ENCODE measurements at regions not wholly inside any gene's neighbourhood (a gene's known extent, or its start where the extent isn't known, plus 50 kb on each side); places are given as distances from the start of the nearest gene placed in this dataset.

DNA sequence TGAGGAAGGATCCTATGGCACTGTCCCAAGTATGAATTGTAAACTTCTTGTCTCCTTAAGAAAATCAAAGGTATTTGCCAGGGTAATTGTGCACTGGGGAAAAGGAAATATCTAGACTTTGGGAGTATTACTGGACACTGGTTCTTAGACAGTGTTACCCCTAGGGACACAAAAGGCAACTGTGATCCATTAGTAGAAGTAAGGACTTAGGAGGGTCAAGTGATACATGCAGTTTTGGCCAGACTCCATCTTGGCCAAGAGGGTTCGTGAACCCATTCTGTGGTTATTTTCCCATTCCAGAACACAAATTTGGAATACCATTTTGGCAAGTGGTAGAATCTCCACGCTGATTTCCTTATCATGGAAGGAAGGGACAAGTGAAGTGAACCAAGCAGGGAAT is 98.1 kb downstream of the TM2D1 start:
- Histone ChIP-seq H3K27me3 (ENCODE audit: insufficient read depth) (no peaks in the 10 kb centered on the region), H3K9me3 (no peaks in the 10 kb centered on the region), H3K36me3 (replicated peaks in 1 of 2; ENCODE audit: control insufficient read depth in 1 of 2, insufficient read depth in 2 of 2, low read length in 1 of 2) (no peaks in the 10 kb centered on the region), H2AFZ (ENCODE audit: low read depth) (no peak overlapping the region), H3K9me2 (no peaks in the 10 kb centered on the region), H3F3A (replicated peaks; ENCODE audit: insufficient read depth) (no peaks in the 10 kb centered on the region), H3K4me3 (ENCODE audit: low read depth in 2 of 2, low read length in 1 of 2) (no peak overlapping the region), H3K4me2 (no peak overlapping the region), H4K20me1 (ENCODE audit: insufficient read depth) (no peaks in the 10 kb centered on the region), H3K4me1 (ENCODE audit: control insufficient read depth in 1 of 2, insufficient read depth in 2 of 2, low read depth in 1 of 2, low read length in 1 of 2) (no peaks in the 10 kb centered on the region), H3K9ac (no peak overlapping the region), H3K79me2 (ENCODE audit: insufficient read depth) (no peaks in the 10 kb centered on the region), H3K27ac (ENCODE audit: low read depth in 2 of 2, low read length in 1 of 2) (no peak overlapping the region)
- DNase-seq, result no peak
- TF ChIP-seq USF2 (IDR thresholded peaks at IDR 0.05; ENCODE audit: borderline replicate concordance, low read depth, low read length) (no peak), MEF2A (IDR thresholded peaks at IDR 0.05; ENCODE audit: borderline replicate concordance, low read depth) (no peak), TAF1 (IDR thresholded peaks at IDR 0.05; ENCODE audit: borderline replicate concordance, low read depth, low read length) (no peak), GATA2 (CRISPR knock-in tag; IDR thresholded peaks at IDR 0.05) (no peak), ELF1 (IDR thresholded peaks at IDR 0.05) (no peak), TEAD4 (IDR thresholded peaks at IDR 0.05; ENCODE audit: borderline replicate concordance, insufficient read depth) (no peak), TCF12 (IDR thresholded peaks at IDR 0.05) (no peak), RXRA (IDR thresholded peaks at IDR 0.05; ENCODE audit: borderline replicate concordance, low read depth) (no peak), EP300 (IDR thresholded peaks at IDR 0.05; ENCODE audit: borderline replicate concordance in 1 of 2, low read depth in 1 of 2, low read length in 1 of 2) (no peak), NRF1 (IDR thresholded peaks at IDR 0.05; ENCODE audit: low read depth, low read length) (no peak), USF1 (IDR thresholded peaks at IDR 0.05; ENCODE audit: borderline replicate concordance, low read depth) (no peak)
- TF ChIP-seq, protein P1, sequence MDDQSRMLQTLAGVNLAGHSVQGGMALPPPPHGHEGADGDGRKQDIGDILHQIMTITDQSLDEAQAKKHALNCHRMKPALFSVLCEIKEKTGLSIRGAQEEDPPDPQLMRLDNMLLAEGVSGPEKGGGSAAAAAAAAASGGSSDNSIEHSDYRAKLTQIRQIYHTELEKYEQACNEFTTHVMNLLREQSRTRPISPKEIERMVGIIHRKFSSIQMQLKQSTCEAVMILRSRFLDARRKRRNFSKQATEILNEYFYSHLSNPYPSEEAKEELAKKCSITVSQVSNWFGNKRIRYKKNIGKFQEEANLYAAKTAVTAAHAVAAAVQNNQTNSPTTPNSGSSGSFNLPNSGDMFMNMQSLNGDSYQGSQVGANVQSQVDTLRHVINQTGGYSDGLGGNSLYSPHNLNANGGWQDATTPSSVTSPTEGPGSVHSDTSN (IDR thresholded peaks at IDR 0.05), result no peak
- CTCF ChIA-PET, result no interaction called here
- POLR2A ChIA-PET, result no interaction called here
- 57% methylated on average over 1 of the region's 2 CpGs for whole genome bisulfite sequencing (ENCODE audit: low lambda C conversion rate)

DNA sequence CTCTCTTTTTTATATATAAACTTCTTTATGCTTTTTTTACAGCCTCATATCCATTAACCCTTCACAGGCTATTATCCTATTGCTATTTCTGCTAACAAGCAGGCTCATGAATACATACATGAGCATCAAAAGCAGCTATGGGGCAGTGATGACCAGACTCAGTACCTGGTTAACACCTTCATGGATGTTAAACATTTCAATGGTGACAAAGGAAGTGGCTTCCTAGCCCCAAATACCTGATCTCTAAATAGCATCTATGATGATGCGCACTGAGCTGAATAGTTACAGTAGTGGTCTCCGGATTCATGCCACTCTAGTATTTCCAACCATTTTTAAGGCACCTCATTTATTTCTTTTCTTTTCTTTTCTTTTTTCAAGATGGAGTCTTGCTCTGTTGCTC is 101.1 kb downstream of the TM2D1 start:
- no peaks in the 10 kb centered on the region for H3K9me3 ChIP-seq
- no peaks in the 10 kb centered on the region for H3F3A ChIP-seq (replicated peaks; ENCODE audit: insufficient read depth)
- 90% methylated on average over 2 of the region's 2 CpGs for WGBS (ENCODE audit: low lambda C conversion rate)
- H2AFZ ChIP-seq (ENCODE audit: low read depth), result no peak overlapping the region
- no peaks in the 10 kb centered on the region for H3K79me2 ChIP-seq (ENCODE audit: insufficient read depth)
- CTCF ChIA-PET, result no interaction called here
- H3K9me2 ChIP-seq, result no peaks in the 10 kb centered on the region
- H3K36me3 ChIP-seq (replicated peaks in 1 of 2; ENCODE audit: control insufficient read depth in 1 of 2, insufficient read depth in 2 of 2, low read length in 1 of 2), result no peaks in the 10 kb centered on the region
- no peak overlapping the region for H3K27ac ChIP-seq (ENCODE audit: low read depth in 2 of 2, low read length in 1 of 2)
- POLR2A ChIA-PET, result no interaction called here
- H3K4me3 ChIP-seq (ENCODE audit: low read depth in 2 of 2, low read length in 1 of 2), result no peak overlapping the region
- H3K4me1 ChIP-seq (ENCODE audit: control insufficient read depth in 1 of 2, insufficient read depth in 2 of 2, low read depth in 1 of 2, low read length in 1 of 2), result no peaks in the 10 kb centered on the region
- H3K4me2 ChIP-seq, result no peak overlapping the region
- no peaks in the 10 kb centered on the region for H4K20me1 ChIP-seq (ENCODE audit: insufficient read depth)
- H3K27me3 ChIP-seq (ENCODE audit: insufficient read depth), result no peaks in the 10 kb centered on the region
- H3K9ac ChIP-seq, result no peak overlapping the region
- no peak for DNase-seq
- TF ChIP-seq MAX (IDR thresholded peaks at IDR 0.05; ENCODE audit: low read depth) (no peak), USF1 (IDR thresholded peaks at IDR 0.05; ENCODE audit: borderline replicate concordance, low read depth) (no peak), TCF12 (IDR thresholded peaks at IDR 0.05) (no peak), ZBTB33 (IDR thresholded peaks at IDR 0.05; ENCODE audit: borderline replicate concordance, low read depth) (no peak), JUND (IDR thresholded peaks at IDR 0.05) (no peak), FOXM1 (IDR thresholded peaks at IDR 0.05; ENCODE audit: low read depth) (no peak), RFX5 (IDR thresholded peaks at IDR 0.05; ENCODE audit: low read length) (no peak), YY1 (IDR thresholded peaks at IDR 0.05; ENCODE audit: low read depth) (no peak), CHD2 (IDR thresholded peaks at IDR 0.05; ENCODE audit: low read length, partially characterized antibody) (no peak)
- TF ChIP-seq, protein P2, sequence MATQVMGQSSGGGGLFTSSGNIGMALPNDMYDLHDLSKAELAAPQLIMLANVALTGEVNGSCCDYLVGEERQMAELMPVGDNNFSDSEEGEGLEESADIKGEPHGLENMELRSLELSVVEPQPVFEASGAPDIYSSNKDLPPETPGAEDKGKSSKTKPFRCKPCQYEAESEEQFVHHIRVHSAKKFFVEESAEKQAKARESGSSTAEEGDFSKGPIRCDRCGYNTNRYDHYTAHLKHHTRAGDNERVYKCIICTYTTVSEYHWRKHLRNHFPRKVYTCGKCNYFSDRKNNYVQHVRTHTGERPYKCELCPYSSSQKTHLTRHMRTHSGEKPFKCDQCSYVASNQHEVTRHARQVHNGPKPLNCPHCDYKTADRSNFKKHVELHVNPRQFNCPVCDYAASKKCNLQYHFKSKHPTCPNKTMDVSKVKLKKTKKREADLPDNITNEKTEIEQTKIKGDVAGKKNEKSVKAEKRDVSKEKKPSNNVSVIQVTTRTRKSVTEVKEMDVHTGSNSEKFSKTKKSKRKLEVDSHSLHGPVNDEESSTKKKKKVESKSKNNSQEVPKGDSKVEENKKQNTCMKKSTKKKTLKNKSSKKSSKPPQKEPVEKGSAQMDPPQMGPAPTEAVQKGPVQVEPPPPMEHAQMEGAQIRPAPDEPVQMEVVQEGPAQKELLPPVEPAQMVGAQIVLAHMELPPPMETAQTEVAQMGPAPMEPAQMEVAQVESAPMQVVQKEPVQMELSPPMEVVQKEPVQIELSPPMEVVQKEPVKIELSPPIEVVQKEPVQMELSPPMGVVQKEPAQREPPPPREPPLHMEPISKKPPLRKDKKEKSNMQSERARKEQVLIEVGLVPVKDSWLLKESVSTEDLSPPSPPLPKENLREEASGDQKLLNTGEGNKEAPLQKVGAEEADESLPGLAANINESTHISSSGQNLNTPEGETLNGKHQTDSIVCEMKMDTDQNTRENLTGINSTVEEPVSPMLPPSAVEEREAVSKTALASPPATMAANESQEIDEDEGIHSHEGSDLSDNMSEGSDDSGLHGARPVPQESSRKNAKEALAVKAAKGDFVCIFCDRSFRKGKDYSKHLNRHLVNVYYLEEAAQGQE (IDR thresholded peaks at IDR 0.05; ENCODE audit: low read depth, low read length), result no peak
